ENCODE measurements at regions not wholly inside any gene's neighbourhood (a gene's known extent, or its start where the extent isn't known, plus 50 kb on each side); places are given as distances from the start of the nearest gene placed in this dataset.

- TF ChIP-seq EP300 (IDR thresholded peaks at IDR 0.05) = no peak
- TF ChIP-seq POLR2A (IDR thresholded peaks at IDR 0.05) = no peak
- no peak for TF ChIP-seq CTCF (IDR thresholded peaks at IDR 0.05)
- TF ChIP-seq POLR2AphosphoS5 (IDR thresholded peaks at IDR 0.05) = no peak
- no peak for ATAC-seq
- H3K4me1 ChIP-seq = no peaks in the 10 kb centered on the region
- H3K9me3 ChIP-seq = no peaks in the 10 kb centered on the region
- no peak overlapping the region for H3K27ac ChIP-seq
- H3K36me3 ChIP-seq = no peaks in the 10 kb centered on the region
- no peak overlapping the region for H3K4me3 ChIP-seq
- H3K27me3 ChIP-seq = no peaks in the 10 kb centered on the region
Observed at GRCh38 chr9:113817171-113817570, 58.9 kb upstream of the ZNF618 start.

- WGBS, 2 donors (ENCODE audit: low coverage in 1 of 2) = 55 to 73% methylated on average over 1 of the region's 1 CpG
- TF ChIP-seq CTCF (IDR thresholded peaks at IDR 0.05) = no peak
- TF ChIP-seq POLR2A (IDR thresholded peaks at IDR 0.05) = no peak
- TF ChIP-seq POLR2AphosphoS5 (IDR thresholded peaks at IDR 0.05) = no peak
- no peak for TF ChIP-seq EP300 (IDR thresholded peaks at IDR 0.05)
- no peak for ATAC-seq
- H3K27me3 ChIP-seq = no peaks in the 10 kb centered on the region
- H3K27ac ChIP-seq = no peak overlapping the region
- no peaks in the 10 kb centered on the region for H3K4me1 ChIP-seq
- H3K9me3 ChIP-seq = peaks cover 0 to under 1% (median 0%) of the 10 kb centered on the region in 3 donors
- no peaks in the 10 kb centered on the region for H3K36me3 ChIP-seq
- H3K4me3 ChIP-seq = no peak overlapping the region
Observed at GRCh38 chr9:113818391-113818790, 57.7 kb upstream of the ZNF618 start.

GRCh38 chr9:113822315-113822714, 53.8 kb upstream of the ZNF618 start:
- 92% methylated on average over 2 of the region's 2 CpGs; no CpG with 5 or more reads in 1 of the 2 donors for WGBS, 2 donors (ENCODE audit: low coverage in 1 of 2)
- no peak for TF ChIP-seq CTCF (IDR thresholded peaks at IDR 0.05)
- no peak for TF ChIP-seq POLR2A (IDR thresholded peaks at IDR 0.05)
- no peak for TF ChIP-seq POLR2AphosphoS5 (IDR thresholded peaks at IDR 0.05)
- TF ChIP-seq EP300 (IDR thresholded peaks at IDR 0.05) = no peak
- ATAC-seq = no peak
- H3K4me1 ChIP-seq = no peaks in the 10 kb centered on the region
- H3K27me3 ChIP-seq = no peaks in the 10 kb centered on the region
- H3K36me3 ChIP-seq = no peaks in the 10 kb centered on the region
- H3K9me3 ChIP-seq = peaks cover 0 to 16% (median 0%) of the 10 kb centered on the region in 3 donors
- H3K27ac ChIP-seq = no peak overlapping the region
- H3K4me3 ChIP-seq = no peak overlapping the region

GRCh38 chr9:113823421-113823820, 52.7 kb upstream of the ZNF618 start:
- peaks cover 0 to 16% (median 0%) of the 10 kb centered on the region in 3 donors for H3K9me3 ChIP-seq
- no peak for ATAC-seq
- TF ChIP-seq POLR2A (IDR thresholded peaks at IDR 0.05) (no peak), CTCF (IDR thresholded peaks at IDR 0.05) (no peak), POLR2AphosphoS5 (IDR thresholded peaks at IDR 0.05) (no peak), EP300 (IDR thresholded peaks at IDR 0.05) (no peak)
- no peaks in the 10 kb centered on the region for H3K4me1 ChIP-seq
- H3K4me3 ChIP-seq = no peak overlapping the region
- H3K27ac ChIP-seq = no peak overlapping the region
- WGBS, 2 donors (ENCODE audit: low coverage in 1 of 2) = 85% methylated on average over 1 of the region's 1 CpG; no CpG with 5 or more reads in 1 of the 2 donors
- H3K27me3 ChIP-seq = no peaks in the 10 kb centered on the region
- H3K36me3 ChIP-seq = no peaks in the 10 kb centered on the region
